ENCODE measurements at regions not wholly inside any gene's neighbourhood (a gene's known extent, or its start where the extent isn't known, plus 50 kb on each side); places are given as distances from the start of the nearest gene placed in this dataset.

DNA sequence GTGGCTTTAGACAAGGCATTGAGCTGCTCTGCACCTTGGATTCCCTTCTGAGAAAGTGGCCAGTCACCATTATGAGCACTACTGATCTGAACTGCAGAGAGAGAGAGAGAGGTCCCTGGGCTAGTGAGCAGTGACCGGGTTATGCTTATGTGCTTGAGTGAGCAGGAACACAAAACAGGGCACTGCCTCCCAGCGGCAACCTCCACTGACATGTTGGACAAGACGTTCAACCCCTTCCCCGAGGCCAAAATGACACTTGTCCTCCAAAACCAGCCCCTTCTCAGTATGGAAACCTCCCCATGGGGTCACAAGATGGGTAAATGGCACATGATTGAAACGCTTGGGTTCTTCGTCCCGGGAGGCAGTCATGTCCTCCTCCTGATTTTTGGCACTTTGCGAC is 339.4 kb upstream of the ZMIZ1 start:
- no peaks in the 10 kb centered on the region for H3K9me3 Mint-ChIP-seq (ENCODE audit: unreplicated experiment)
- H3K36me3 Mint-ChIP-seq (ENCODE audit: insufficient read depth, unreplicated experiment): no peaks in the 10 kb centered on the region
- ChIA-PET CTCF (interaction anchor here (0.6 kb wide), 1 partner anchor 64 kb away, joined by 3 read pairs; no protein-coding TSS in a partner anchor), POLR2A (no interaction called here)
- H3K27me3 Mint-ChIP-seq (ENCODE audit: insufficient read depth, unreplicated experiment): peaks cover 86% of the 10 kb centered on the region
- H3K27ac Mint-ChIP-seq (ENCODE audit: low read depth, unreplicated experiment): no peak overlapping the region
- intact Hi-C loops (cut with micrococcal nuclease): no loop called here
- DNase-seq (ENCODE audit: unreplicated experiment): no peak
- TF ChIP-seq, protein P1, sequence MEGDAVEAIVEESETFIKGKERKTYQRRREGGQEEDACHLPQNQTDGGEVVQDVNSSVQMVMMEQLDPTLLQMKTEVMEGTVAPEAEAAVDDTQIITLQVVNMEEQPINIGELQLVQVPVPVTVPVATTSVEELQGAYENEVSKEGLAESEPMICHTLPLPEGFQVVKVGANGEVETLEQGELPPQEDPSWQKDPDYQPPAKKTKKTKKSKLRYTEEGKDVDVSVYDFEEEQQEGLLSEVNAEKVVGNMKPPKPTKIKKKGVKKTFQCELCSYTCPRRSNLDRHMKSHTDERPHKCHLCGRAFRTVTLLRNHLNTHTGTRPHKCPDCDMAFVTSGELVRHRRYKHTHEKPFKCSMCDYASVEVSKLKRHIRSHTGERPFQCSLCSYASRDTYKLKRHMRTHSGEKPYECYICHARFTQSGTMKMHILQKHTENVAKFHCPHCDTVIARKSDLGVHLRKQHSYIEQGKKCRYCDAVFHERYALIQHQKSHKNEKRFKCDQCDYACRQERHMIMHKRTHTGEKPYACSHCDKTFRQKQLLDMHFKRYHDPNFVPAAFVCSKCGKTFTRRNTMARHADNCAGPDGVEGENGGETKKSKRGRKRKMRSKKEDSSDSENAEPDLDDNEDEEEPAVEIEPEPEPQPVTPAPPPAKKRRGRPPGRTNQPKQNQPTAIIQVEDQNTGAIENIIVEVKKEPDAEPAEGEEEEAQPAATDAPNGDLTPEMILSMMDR (IDR thresholded peaks at IDR 0.05; ENCODE audit: unreplicated experiment): no peak
- BruUV-seq (replicated peaks): no TSS peak
- no peaks in the 10 kb centered on the region for H3K4me1 Mint-ChIP-seq (ENCODE audit: insufficient read depth, unreplicated experiment)
- H3K4me3 Mint-ChIP-seq (ENCODE audit: unreplicated experiment): no peak overlapping the region

DNA sequence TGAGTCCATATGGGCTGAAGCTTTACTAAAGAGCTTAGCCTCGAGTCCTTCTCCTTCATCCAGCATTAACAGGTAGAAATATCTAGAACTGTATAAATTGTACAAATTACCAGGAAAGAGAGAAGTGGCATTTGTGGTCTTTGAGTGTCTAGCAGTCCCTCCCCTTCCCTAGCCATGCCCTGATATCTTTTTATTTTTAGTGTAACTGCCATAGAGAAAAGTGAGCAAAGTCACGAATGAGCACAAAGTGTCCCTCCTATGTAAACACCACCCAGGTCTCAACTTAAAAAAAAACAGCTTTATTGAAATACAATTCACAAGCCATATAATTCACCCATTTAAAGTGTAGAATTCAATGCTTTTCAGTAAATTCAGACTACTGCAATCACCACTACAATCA is 339.0 kb upstream of the ZMIZ1 start:
- H3K4me3 Mint-ChIP-seq (ENCODE audit: unreplicated experiment): no peak overlapping the region
- H3K36me3 Mint-ChIP-seq (ENCODE audit: insufficient read depth, unreplicated experiment): no peaks in the 10 kb centered on the region
- no peaks in the 10 kb centered on the region for H3K4me1 Mint-ChIP-seq (ENCODE audit: insufficient read depth, unreplicated experiment)
- POLR2A ChIA-PET: no interaction called here
- intact Hi-C loops (cut with micrococcal nuclease): no loop called here
- no peaks in the 10 kb centered on the region for H3K9me3 Mint-ChIP-seq (ENCODE audit: unreplicated experiment)
- TF ChIP-seq, protein P1 (IDR thresholded peaks at IDR 0.05; ENCODE audit: unreplicated experiment): no peak
- CTCF ChIA-PET: interaction anchor here (0.7 kb wide), 1 partner anchor 196 kb away, joined by 3 read pairs; no protein-coding TSS in a partner anchor
- no peak for DNase-seq (ENCODE audit: unreplicated experiment)
- peaks cover 86% of the 10 kb centered on the region for H3K27me3 Mint-ChIP-seq (ENCODE audit: insufficient read depth, unreplicated experiment)
- no peak overlapping the region for H3K27ac Mint-ChIP-seq (ENCODE audit: low read depth, unreplicated experiment)
- BruUV-seq (replicated peaks): no TSS peak

DNA sequence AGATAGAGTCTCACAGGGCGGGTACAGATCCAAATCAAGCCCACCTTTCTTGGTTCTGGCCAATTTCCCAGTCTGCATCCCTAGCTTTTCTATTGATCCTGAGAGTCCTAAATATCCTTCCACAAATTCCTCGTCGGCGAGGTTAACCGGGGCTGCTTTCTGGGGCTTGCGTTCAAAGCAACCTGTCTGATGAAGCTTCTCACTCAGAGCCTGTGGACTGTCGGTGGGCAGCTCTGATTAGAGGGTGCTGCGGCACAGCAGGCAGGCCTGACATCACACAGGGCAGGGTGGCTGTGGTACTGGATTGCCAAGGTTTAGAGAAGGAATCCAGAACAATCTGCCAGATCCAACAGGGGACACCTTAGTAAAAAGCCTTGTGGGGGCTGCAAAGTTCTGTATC is 338.0 kb upstream of the ZMIZ1 start:
- DNase-seq (ENCODE audit: unreplicated experiment): no peak
- peaks cover 86% of the 10 kb centered on the region for H3K27me3 Mint-ChIP-seq (ENCODE audit: insufficient read depth, unreplicated experiment)
- POLR2A ChIA-PET: no interaction called here
- TF ChIP-seq, protein P1 (IDR thresholded peaks at IDR 0.05; ENCODE audit: unreplicated experiment): no peak
- intact Hi-C loops (cut with micrococcal nuclease): no loop called here
- H3K4me1 Mint-ChIP-seq (ENCODE audit: insufficient read depth, unreplicated experiment): no peaks in the 10 kb centered on the region
- H3K27ac Mint-ChIP-seq (ENCODE audit: low read depth, unreplicated experiment): no peak overlapping the region
- no peaks in the 10 kb centered on the region for H3K9me3 Mint-ChIP-seq (ENCODE audit: unreplicated experiment)
- CTCF ChIA-PET: no interaction called here
- no peaks in the 10 kb centered on the region for H3K36me3 Mint-ChIP-seq (ENCODE audit: insufficient read depth, unreplicated experiment)
- no TSS peak for BruUV-seq (replicated peaks)
- no peak overlapping the region for H3K4me3 Mint-ChIP-seq (ENCODE audit: unreplicated experiment)

DNA sequence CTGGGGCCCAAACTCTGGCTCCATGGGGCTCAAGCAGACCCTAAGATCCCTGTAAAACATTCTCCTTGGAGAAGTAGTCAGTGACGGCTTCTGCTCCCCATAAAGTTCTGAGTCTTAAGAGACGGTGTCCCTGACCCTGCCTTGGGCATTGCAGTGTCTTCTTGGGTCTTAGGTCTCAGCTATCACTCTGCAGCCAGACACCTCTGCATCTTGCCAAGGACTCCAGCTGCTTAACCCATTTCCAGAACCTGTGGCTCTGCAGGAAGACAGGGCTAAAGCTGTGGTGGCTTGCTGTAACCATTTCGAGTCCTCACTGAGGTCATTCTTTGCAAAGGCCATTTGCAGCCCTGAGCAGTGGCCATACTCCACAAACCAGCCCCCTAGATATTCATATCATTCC is 337.1 kb upstream of the ZMIZ1 start:
- intact Hi-C loops (cut with micrococcal nuclease): no loop called here
- Mint-ChIP-seq H3K9me3 (ENCODE audit: unreplicated experiment) (no peaks in the 10 kb centered on the region), H3K36me3 (ENCODE audit: insufficient read depth, unreplicated experiment) (no peaks in the 10 kb centered on the region), H3K4me1 (ENCODE audit: insufficient read depth, unreplicated experiment) (no peaks in the 10 kb centered on the region), H3K4me3 (ENCODE audit: unreplicated experiment) (no peak overlapping the region), H3K27me3 (ENCODE audit: insufficient read depth, unreplicated experiment) (peaks cover 86% of the 10 kb centered on the region), H3K27ac (ENCODE audit: low read depth, unreplicated experiment) (no peak overlapping the region)
- TF ChIP-seq, protein P1 (IDR thresholded peaks at IDR 0.05; ENCODE audit: unreplicated experiment): no peak
- POLR2A ChIA-PET: no interaction called here
- DNase-seq (ENCODE audit: unreplicated experiment): no peak
- BruUV-seq (replicated peaks): no TSS peak
- CTCF ChIA-PET: no interaction called here

Data from MCF 10A (cell line).